NCI-H526 treated with DMSO at 0.1 percent for 48 hours (cell line): ENCODE measurements at regions not wholly inside any gene's neighbourhood (a gene's known extent, or its start where the extent isn't known, plus 50 kb on each side); places are given as distances from the start of the nearest gene placed in this dataset.

Experiments used
- DNase-seq: peaks from one replicate; lab custom pipeline; 2025; lab: John Stamatoyannopoulos, UW

DNA sequence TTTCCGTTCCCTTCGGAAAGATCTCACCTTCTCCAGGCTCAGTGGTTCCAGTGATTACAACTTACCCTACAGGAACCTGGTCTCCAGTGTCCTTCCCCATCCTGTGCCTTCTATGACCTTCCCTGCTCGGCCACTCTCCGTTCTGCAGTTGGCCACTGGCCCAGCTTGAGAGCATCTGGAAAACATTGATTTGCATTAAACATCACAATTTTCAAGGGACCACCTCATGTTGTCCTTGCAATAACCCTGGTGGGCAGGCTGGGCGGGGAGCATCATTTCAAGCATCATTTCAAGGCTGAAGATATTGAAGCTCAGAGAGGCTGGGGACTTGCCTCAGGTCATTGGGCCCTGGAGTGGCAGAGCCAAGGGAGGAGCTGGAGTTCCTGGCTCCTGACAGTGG is 177.4 kb downstream of the SEC61B start:
- no peak for DNase-seq

- DNase-seq, result no peak
These were observed 178.2 kb downstream of the SEC61B start for GRCh38 chr9:99400184-99400731.

GRCh38 chr9:99401680-99402504 is 179.8 kb downstream of the SEC61B start:
- DNase-seq, result no peak

DNA sequence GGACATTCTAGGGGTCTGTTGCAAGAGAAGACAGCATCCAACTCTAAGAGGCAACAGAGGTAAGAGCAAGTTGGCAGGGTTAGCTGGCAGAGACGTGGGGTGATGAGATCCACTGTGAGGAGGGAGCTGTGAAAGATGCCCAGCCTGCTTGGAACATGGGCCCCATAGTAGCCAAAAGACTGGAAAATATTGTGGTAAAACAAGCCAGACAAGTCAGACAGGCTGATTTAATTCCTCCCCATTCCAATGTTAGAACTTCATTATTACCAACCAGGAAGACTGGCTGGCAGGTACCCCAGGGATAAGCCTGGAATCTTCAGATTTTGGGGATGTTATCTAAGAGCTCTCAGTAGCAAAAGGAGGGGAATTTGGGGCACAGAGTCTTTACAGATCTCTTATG is 181.3 kb downstream of the SEC61B start:
- no peak for DNase-seq

- DNase-seq, result no peak
These were observed 183.3 kb downstream of the SEC61B start for GRCh38 chr9:99405359-99405758.

GRCh38 chr9:99406939-99407338 is 184.9 kb downstream of the SEC61B start:
- no peak for DNase-seq

DNA sequence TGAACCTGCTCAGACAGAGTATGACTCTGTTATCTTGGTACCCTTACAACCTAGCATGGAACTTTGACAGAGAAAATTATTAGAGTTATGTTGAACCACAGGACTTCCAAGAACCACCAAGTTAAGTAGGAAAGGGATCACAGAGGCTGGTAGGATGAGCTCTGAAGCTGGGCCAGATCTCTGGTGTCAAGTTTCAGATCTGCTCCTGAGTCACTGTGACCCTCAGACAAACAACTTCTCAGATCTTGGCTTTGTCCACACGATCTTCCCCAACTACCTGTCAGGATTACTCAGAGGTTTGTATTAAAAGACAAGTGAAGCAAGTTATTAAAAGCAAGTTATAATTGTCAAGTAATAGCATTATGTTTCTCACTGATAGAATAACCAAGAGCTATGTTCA is 189.0 kb downstream of the SEC61B start:
- no peak for DNase-seq

- no peak for DNase-seq
These were observed 189.5 kb downstream of the SEC61B start for GRCh38 chr9:99411479-99412115.

GRCh38 chr9:99412606-99413005 is 190.5 kb downstream of the SEC61B start:
- no peak for DNase-seq

GRCh38 chr9:99414321-99414720 is 192.2 kb downstream of the SEC61B start:
- DNase-seq, result no peak

GRCh38 chr9:99415606-99416005 is 193.5 kb downstream of the SEC61B start:
- no peak for DNase-seq

DNA sequence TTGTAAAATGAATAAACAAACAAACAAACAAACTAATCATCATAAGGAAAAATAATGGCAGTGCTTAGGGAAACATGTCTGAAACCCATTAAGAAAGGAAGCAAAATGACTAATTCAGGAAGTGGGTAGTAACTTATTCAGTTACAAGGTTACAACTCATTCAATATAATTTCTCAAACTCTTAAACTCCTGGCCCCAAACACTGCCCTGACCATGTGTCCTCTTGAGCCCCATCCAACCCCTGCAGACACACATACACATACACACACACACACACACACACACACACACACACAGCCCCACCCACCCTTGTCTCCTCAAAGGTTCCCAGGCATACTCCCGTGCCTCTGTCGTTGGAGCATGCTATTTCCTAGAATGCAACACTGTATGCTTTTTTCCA is 193.9 kb downstream of the SEC61B start:
- no peak for DNase-seq

DNA sequence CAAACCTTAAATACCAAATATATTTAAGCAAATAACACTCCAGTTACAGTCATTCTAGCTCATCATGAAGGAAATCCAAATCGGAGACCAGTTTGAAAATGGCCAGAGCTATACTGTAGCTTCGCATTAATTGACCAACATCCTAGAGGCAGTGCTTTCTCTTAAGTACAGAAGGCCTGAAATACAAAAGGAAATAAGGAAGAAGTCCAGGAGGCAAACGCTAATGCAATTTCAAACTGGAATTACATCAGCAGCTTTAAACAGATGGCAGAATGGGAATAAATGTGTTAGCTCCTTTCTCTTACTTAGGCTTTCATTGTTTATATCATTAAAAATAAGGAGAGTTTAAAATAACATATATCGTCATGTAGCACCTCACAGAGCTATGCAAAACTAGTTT is 197.0 kb downstream of the SEC61B start:
- no peak for DNase-seq

DNA sequence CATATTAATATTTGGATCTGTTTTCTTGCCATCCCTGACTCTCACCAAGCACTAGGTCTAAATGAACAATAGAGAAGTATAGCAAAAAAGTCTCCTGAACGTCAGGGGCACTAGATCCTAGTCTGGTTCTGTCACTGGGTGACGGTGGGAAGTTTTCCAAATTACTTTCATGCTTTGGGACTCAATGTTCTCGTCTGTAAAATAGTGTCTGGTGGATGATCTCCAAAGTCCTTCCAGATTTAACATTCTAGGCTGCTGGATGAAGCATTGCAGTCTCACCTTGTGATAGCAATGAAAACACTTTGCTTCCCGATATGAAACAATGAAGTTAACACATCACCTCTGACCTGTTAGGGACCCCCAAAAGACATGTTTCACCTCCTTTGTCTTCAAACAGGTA is 199.3 kb downstream of the SEC61B start:
- DNase-seq, result no peak

DNA sequence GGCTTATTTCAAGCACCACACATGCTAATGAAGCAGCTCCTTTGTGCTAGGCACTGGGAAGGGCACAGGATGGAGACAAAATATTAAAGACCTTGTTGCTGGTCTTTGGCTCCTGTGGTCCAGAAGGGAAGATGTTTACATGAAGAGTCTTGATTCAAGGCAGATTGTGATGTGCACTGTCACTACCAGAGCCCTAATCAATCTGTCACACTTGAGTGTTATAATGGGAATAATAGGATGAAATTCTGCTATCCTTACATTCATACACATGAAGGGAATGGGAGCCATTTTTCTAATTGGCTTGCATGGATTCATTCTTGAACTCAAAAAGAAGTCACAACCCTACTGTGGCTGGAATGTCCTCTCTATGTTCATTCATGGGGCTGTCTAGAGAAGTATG is 203.0 kb downstream of the SEC61B start:
- DNase-seq, result no peak

GRCh38 chr9:99425923-99426842 is 204.1 kb downstream of the SEC61B start:
- DNase-seq, result no peak

DNA sequence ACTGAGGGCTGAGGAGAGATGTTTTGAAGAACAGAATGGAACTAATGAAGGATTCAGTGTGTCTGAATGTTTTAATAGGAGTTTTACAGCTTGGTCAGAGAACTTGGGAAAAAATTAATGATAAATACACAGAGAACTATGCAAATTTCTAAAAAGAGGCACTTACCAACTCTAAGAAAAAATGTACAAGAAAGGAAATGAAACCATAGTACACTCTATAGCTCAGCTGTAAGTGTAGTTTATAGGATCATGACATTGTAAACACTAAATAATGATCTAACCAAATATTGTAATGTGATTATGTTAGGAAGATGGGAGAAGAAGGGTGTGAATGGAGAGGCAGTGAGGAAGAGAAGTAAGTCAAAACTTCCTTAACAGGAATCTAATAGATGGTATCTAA is 205.2 kb downstream of the SEC61B start:
- DNase-seq, result no peak

DNA sequence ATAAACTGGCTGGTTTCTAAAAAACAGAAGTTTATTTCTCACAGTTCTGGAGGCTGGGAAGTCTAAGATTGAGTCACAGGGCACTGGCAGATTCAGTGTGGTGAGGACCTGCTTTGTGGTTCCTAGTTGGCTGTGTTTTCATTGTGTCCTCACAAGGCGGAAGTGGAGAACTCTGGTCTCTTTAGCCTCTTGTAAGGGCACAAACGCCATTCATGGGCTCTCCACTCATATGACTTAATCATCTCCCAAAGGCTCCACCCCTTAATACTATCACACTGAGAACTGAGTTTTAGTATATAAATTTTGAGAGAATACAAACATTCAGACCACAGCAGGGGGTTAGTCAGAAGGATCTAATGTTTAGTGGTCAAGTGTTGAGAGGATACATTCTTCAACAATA is 208.2 kb downstream of the SEC61B start:
- no peak for DNase-seq

- DNase-seq, result no peak
These were observed 209.0 kb downstream of the SEC61B start for GRCh38 chr9:99431103-99431502.

GRCh38 chr9:99432075-99432474 is 210.0 kb downstream of the SEC61B start:
- DNase-seq, result no peak

DNA sequence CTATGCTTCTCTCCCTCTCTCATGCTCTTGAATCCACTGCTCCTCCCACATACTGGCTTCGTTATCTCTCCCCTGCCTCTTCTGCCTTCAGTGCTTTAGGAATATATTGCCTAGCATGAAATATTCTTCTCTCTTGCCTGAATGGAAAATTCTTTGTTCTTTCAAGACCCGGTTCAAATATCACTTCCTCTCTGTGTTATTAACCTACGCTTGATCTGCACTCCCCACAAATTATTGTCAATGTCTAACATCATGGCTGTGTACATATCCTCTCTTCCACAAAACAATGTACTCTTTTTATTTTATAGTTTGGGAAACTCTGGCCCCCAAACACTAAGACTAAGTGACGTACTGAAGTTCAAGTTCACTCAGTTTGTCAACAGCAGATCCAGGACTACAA is 211.0 kb downstream of the SEC61B start:
- DNase-seq, result no peak

DNA sequence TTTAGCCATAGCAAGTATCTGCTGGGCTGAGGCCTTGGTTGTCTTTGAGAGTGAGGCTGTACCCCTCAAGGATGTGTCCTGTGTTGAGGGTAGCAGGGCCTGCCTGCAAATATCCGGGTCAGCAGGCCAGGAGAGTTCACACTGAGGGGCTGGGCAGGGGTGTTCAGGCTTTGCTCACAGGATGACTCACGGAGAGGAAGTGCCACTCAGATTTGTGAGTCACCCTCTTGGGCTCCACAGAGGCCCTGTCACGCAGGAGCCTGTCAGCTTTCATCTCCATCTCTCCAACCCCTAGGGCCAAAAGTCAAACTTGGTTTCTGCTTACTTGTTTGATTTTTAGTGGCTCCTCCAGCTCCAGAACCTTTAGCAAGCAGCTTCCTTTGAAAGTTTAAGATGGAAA is 211.5 kb downstream of the SEC61B start:
- no peak for DNase-seq
